Thyroid gland (tissue), 4 donors: ENCODE measurements at regions not wholly inside any gene's neighbourhood (a gene's known extent, or its start where the extent isn't known, plus 50 kb on each side); places are given as distances from the start of the nearest gene placed in this dataset.

Source experiments
- DNase-seq, 2 donors: peaks; one replicate each; pipeline ENCODE4 v3.0.0-alpha.2; 2019
- H3K27ac ChIP-seq, 3 donors: fragments of 200-600 bp; sonication (generic); 1 replicate in 2 of 3; 2 replicates in 1 of 3; pipeline ENCODE4 v1.5.1; 2016 to 2019; ENCODE audit warnings: mild to moderate bottlenecking in 1 of 3, moderate library complexity in 1 of 3
- H3K27me3 ChIP-seq: fragments of 200-600 bp; sonication (generic); one replicate; pipeline ENCODE4 v1.5.1; 2019
- H3K36me3 ChIP-seq, 2 donors: fragments of 200-600 bp; sonication (generic); one replicate each; pipeline ENCODE4 v1.5.1; 2016 to 2019
- H3K4me1 ChIP-seq, 2 donors: fragments of 200-600 bp; sonication (generic); one replicate each; pipeline ENCODE4 v1.5.1; 2017 to 2019
- H3K4me3 ChIP-seq, 3 donors: fragments of 200-600 bp; sonication (generic); replicated peaks in 1 of 3; 1 replicate in 2 of 3; 2 replicates in 1 of 3; pipeline ENCODE4 v1.5.1; 2016; ENCODE audit warnings: mild to moderate bottlenecking in 1 of 3
- H3K9me3 ChIP-seq: fragments of 200-600 bp; sonication (generic); one replicate; pipeline ENCODE4 v1.5.1; 2017
- POLR2A ChIP-seq, 2 donors: fragments of 450-650 bp; IDR thresholded peaks; one replicate each; pipeline ENCODE4 v1.6.1; 2017; ENCODE audit warnings: antibody characterized with exemption in 2 of 2, mild to moderate bottlenecking in 2 of 2, moderate library complexity in 1 of 2
- WGBS, 2 donors: methylation state at CpG; one replicate each; pipeline ENCODE4 v1.1.5; 2017; 5-methylcytosine and 5-hydroxymethylcytosine counted together
- intact Hi-C: fragments of 100-400 bp; cut with DNase I; formaldehyde crosslinking; loops from one replicate; pipeline ENCODE4 v1.15.1; 2023
- TF ChIP-seq, protein P1 (sequence below), 6 experiments: fragments of 200-600 bp in 3 of 6; fragments of 450-650 bp in 3 of 6; sonication (generic) in 3 of 6; IDR thresholded peaks; one replicate each; pipeline ENCODE4 v1.5.1; 2016 to 2019; ENCODE audit warnings: antibody characterized with exemption in 6 of 6, mild to moderate bottlenecking in 2 of 6, inconsistent platforms in 1 of 6, moderate library complexity in 1 of 6

DNA sequence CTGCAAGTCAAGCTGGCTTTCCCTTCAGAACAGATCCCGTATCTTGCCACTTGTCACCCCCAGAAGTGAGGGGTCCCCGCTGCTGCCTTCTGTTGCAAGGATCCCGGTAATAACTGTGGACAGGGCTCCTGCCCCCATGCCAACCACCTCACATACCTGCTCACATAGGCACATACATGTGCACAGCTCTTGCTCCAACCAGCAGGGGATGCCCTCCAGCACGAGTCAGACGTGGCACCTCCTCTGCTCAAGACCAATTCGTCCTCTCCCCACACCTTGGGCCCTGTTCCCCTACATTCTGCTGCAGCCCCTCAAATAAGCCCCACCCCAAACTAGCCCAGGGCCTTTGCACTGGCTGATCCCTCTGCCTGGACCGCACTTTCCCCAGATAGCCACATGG, 163.3 kb downstream of the CRYBB2 start:
- 66 to 80% methylated on average over 5 to 6 of the region's 7 CpGs for WGBS, 2 donors
- DNase-seq = no peak
- Histone ChIP-seq H3K4me1 (peaks cover 17 to 48% of the 10 kb centered on the region in 2 donors), H3K27me3 (no peaks in the 10 kb centered on the region), H3K27ac (peak overlapping the region in 1 of 3 donors; percentile 64), H3K36me3 (no peaks in the 10 kb centered on the region), H3K4me3 (no peak overlapping the region), H3K9me3 (no peaks in the 10 kb centered on the region)
- intact Hi-C loops = no loop called here
- TF ChIP-seq, protein P1, sequence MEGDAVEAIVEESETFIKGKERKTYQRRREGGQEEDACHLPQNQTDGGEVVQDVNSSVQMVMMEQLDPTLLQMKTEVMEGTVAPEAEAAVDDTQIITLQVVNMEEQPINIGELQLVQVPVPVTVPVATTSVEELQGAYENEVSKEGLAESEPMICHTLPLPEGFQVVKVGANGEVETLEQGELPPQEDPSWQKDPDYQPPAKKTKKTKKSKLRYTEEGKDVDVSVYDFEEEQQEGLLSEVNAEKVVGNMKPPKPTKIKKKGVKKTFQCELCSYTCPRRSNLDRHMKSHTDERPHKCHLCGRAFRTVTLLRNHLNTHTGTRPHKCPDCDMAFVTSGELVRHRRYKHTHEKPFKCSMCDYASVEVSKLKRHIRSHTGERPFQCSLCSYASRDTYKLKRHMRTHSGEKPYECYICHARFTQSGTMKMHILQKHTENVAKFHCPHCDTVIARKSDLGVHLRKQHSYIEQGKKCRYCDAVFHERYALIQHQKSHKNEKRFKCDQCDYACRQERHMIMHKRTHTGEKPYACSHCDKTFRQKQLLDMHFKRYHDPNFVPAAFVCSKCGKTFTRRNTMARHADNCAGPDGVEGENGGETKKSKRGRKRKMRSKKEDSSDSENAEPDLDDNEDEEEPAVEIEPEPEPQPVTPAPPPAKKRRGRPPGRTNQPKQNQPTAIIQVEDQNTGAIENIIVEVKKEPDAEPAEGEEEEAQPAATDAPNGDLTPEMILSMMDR (IDR thresholded peaks at IDR 0.05) = peak in 4 of 6 experiments; percentile 9 to 37 (median 27)
- no peak for TF ChIP-seq POLR2A (IDR thresholded peaks at IDR 0.05)

DNA sequence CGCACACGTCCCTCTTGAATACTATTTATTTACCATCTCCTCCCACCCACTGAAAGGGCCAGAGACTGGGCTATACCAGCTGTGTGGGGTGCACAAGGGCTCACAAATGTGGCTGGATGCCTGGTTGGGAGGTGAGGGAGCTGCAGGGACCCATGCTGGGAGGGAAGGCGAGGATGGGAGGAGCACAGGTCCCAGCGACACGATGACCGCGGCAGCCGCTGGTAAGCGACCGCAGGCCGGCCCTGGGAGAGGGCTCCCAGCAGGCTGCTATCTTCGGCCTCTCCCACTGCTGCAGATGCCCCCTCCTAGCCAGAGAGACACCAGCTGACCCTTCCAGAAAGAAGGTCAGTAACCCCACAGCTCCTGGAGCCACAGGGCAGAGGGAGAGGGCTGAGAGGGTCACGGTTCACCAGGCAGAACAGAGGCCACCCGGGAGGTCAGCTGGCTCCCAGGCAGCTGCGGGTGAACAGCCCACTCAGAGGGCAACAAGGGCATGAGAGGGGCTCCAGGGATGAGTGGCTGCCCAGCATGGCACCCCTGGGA, 163.9 kb downstream of the CRYBB2 start:
- WGBS, 2 donors = 40 to 47% methylated on average over 8 to 12 of the region's 15 CpGs
- TF ChIP-seq POLR2A (IDR thresholded peaks at IDR 0.05) = no peak
- TF ChIP-seq, protein P1 (IDR thresholded peaks at IDR 0.05) = no peak
- H3K4me1 ChIP-seq = peaks cover 17 to 50% of the 10 kb centered on the region in 2 donors
- no peak overlapping the region for H3K4me3 ChIP-seq
- no peaks in the 10 kb centered on the region for H3K27me3 ChIP-seq
- intact Hi-C loops = no loop called here
- H3K9me3 ChIP-seq = no peaks in the 10 kb centered on the region
- peak overlapping the region; percentile 49 to 70 (median 64) for H3K27ac ChIP-seq
- peak; percentile 37 to 47 for DNase-seq
- H3K36me3 ChIP-seq = no peaks in the 10 kb centered on the region

DNA sequence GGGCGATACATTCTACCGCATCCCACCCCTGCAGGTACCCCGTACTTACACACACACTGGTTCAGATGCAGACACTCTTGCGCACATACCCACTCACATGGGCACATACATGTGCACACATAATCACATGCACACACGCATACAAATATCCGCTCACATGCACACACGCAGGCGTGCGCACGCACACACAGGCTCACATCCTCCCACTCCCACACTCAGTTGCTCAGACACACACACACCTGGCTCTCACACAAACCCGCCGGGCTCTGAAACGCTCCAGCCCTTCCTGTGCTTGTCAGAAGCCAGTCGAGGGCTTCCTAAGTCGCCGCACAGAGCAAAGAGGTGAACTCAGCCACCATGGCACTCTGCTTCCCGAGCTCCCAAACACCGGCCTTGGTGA, 164.5 kb downstream of the CRYBB2 start:
- intact Hi-C loops = no loop called here
- no peak for TF ChIP-seq POLR2A (IDR thresholded peaks at IDR 0.05)
- TF ChIP-seq, protein P1 (IDR thresholded peaks at IDR 0.05) = no peak
- no peaks in the 10 kb centered on the region for H3K27me3 ChIP-seq
- no peaks in the 10 kb centered on the region for H3K9me3 ChIP-seq
- peak; percentile 65 to 68 for DNase-seq
- H3K36me3 ChIP-seq = no peaks in the 10 kb centered on the region
- WGBS, 2 donors = 48 to 61% methylated on average over 18 of the region's 18 CpGs
- peak overlapping the region; percentile 62 to 70 (median 64) for H3K27ac ChIP-seq
- H3K4me1 ChIP-seq = peaks cover 20 to 55% of the 10 kb centered on the region in 2 donors
- no peak overlapping the region for H3K4me3 ChIP-seq

DNA sequence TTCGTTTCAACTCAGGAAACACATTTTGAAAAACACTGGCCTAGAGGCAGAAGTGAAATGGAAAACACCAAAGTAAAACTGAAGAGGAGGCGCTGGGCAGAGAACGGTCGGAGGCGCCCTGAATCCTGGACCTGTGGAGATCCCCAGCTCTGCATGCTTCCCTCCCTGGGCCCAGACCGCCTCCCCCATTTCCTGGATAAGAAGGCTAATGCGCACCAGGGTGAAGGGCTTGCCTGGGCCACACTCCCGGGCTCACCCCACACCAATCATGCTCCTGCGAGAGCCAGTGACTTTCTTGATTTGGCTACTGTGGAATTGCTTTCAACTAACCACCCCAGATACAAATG, 167.1 kb downstream of the CRYBB2 start:
- Histone ChIP-seq H3K9me3 (no peaks in the 10 kb centered on the region), H3K4me3 (no peak overlapping the region), H3K36me3 (no peaks in the 10 kb centered on the region), H3K27me3 (no peaks in the 10 kb centered on the region), H3K27ac (peak overlapping the region in 2 of 3 donors; percentile 10 to 23), H3K4me1 (peaks cover 45 to 77% of the 10 kb centered on the region in 2 donors)
- no peak for TF ChIP-seq POLR2A (IDR thresholded peaks at IDR 0.05)
- TF ChIP-seq, protein P1 (IDR thresholded peaks at IDR 0.05) = no peak
- intact Hi-C loops = no loop called here
- 72 to 77% methylated on average over 9 of the region's 9 CpGs for WGBS, 2 donors
- DNase-seq = peak; percentile 54 to 60

DNA sequence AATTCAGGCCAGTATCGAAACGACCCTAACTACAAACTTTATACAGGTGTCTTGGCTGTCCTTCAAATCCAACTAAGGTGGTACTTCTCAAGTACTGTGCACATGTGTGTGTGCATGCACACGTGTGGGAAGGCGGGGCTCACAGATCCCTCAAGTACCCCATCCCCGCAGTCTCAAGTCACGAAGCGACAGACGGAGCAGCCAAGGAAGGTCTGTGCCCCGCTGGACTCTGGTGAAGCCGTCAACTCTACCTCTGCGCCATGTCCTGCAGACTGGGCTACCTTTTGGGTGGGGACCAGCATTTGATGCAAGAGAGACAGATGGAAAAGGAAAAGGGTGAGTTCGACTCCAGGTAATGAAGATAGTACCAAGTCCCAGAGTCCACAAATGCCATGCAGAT, 169.0 kb downstream of the CRYBB2 start:
- no peak for TF ChIP-seq POLR2A (IDR thresholded peaks at IDR 0.05)
- TF ChIP-seq, protein P1 (IDR thresholded peaks at IDR 0.05) = no peak
- intact Hi-C loops = no loop called here
- Histone ChIP-seq H3K9me3 (no peaks in the 10 kb centered on the region), H3K4me3 (no peak overlapping the region), H3K27me3 (no peaks in the 10 kb centered on the region), H3K27ac (no peak overlapping the region), H3K4me1 (peaks cover 53 to 87% of the 10 kb centered on the region in 2 donors), H3K36me3 (no peaks in the 10 kb centered on the region)
- DNase-seq = no peak
- 87 to 88% methylated on average over 12 of the region's 12 CpGs for WGBS, 2 donors
